Activated CD4-positive, CD25-positive, alpha-beta regulatory T cell (primary cell): ENCODE measurements at regions not wholly inside any gene's neighbourhood (a gene's known extent, or its start where the extent isn't known, plus 50 kb on each side); places are given as distances from the start of the nearest gene placed in this dataset.

Source experiments
- DNase-seq, 4 experiments: peaks; one replicate each; lab custom pipeline; 2025; lab: John Stamatoyannopoulos, UW

GRCh38 chr6:145020543-145020942, 714.8 kb downstream of the EPM2A start:
- DNase-seq: no peak

GRCh38 chr6:145022199-145022796, 713.0 kb downstream of the EPM2A start:
- no peak for DNase-seq

GRCh38 chr6:145023116-145023726, 712.1 kb downstream of the EPM2A start:
- no peak for DNase-seq

- DNase-seq: no peak
Observed at GRCh38 chr6:145025488-145025887, 709.8 kb downstream of the EPM2A start.

GRCh38 chr6:145026267-145026679, 709.0 kb downstream of the EPM2A start:
- DNase-seq: no peak

- no peak for DNase-seq
Observed at GRCh38 chr6:145028144-145028818, 707.0 kb downstream of the EPM2A start.

GRCh38 chr6:145031001-145031400, 704.3 kb downstream of the EPM2A start:
- DNase-seq: no peak

- no peak for DNase-seq
Observed at GRCh38 chr6:145031962-145032361, 703.4 kb downstream of the EPM2A start.

GRCh38 chr6:145032562-145033145, 702.7 kb downstream of the EPM2A start:
- no peak for DNase-seq

GRCh38 chr6:145034664-145035063, 700.7 kb downstream of the EPM2A start:
- DNase-seq: no peak

GRCh38 chr6:145036236-145036635, 699.1 kb downstream of the EPM2A start:
- no peak for DNase-seq

- DNase-seq: no peak
Observed at GRCh38 chr6:145036848-145037567, 698.3 kb downstream of the EPM2A start.

GRCh38 chr6:145042559-145042958, 692.8 kb downstream of the EPM2A start:
- DNase-seq: no peak

GRCh38 chr6:145043926-145044500, 691.3 kb downstream of the EPM2A start:
- DNase-seq: no peak

GRCh38 chr6:145044641-145045246, 690.6 kb downstream of the EPM2A start:
- no peak for DNase-seq

GRCh38 chr6:145045582-145045981, 689.7 kb downstream of the EPM2A start:
- no peak for DNase-seq

- DNase-seq: no peak
Observed at GRCh38 chr6:145047891-145048290, 687.4 kb downstream of the EPM2A start.

GRCh38 chr6:145051661-145052060, 683.7 kb downstream of the EPM2A start:
- DNase-seq: no peak

GRCh38 chr6:145055567-145055966, 679.8 kb downstream of the EPM2A start:
- DNase-seq: no peak

- no peak for DNase-seq
Observed at GRCh38 chr6:145060714-145061113, 674.6 kb downstream of the EPM2A start.

GRCh38 chr6:145063091-145063490, 672.2 kb downstream of the EPM2A start:
- no peak for DNase-seq

- no peak for DNase-seq
Observed at GRCh38 chr6:145067430-145067829, 667.9 kb downstream of the EPM2A start.
